Spleen (tissue), 11 donors: ENCODE measurements at regions not wholly inside any gene's neighbourhood (a gene's known extent, or its start where the extent isn't known, plus 50 kb on each side); places are given as distances from the start of the nearest gene placed in this dataset.

Experiments
- DNase-seq: peaks from one replicate; pipeline ENCODE4 v3.0.0-alpha.2; 2020
- H3K27ac ChIP-seq, 8 donors: fragments of 200-600 bp; sonication (generic) in 7 of 8; 1 replicate in 4 of 8; 2 replicates in 4 of 8; pipeline versions ENCODE4 v1.5.0 to v1.8.0; 2016 to 2021; ENCODE audit warnings: inconsistent platforms in 4 of 8, mild to moderate bottlenecking in 4 of 8, moderate library complexity in 1 of 8
- H3K27me3 ChIP-seq, 7 donors: fragments of 200-600 bp; sonication (generic) in 6 of 7; replicated peaks in 1 of 7; 1 replicate in 4 of 7; 2 replicates in 3 of 7; pipeline versions ENCODE4 v1.5.0 to v1.8.0; 2016 to 2021; ENCODE audit warnings: inconsistent platforms in 3 of 7, mild to moderate bottlenecking in 1 of 7
- H3K36me3 ChIP-seq, 6 donors: fragments of 200-600 bp; sonication (generic) in 5 of 6; 1 replicate in 4 of 6; 2 replicates in 2 of 6; pipeline versions ENCODE4 v1.5.0 to v1.8.0; 2016 to 2021; ENCODE audit warnings: inconsistent platforms in 2 of 6
- H3K4me1 ChIP-seq, 6 donors: fragments of 200-600 bp; sonication (generic) in 5 of 6; 1 replicate in 3 of 6; 2 replicates in 3 of 6; pipeline versions ENCODE4 v1.5.0 to v1.8.0; 2016 to 2021; ENCODE audit warnings: inconsistent platforms in 3 of 6
- H3K4me3 ChIP-seq, 8 donors: fragments of 200-600 bp; sonication (generic) in 7 of 8; 1 replicate in 4 of 8; 2 replicates in 4 of 8; pipeline versions ENCODE4 v1.5.0 to v1.8.0; 2016 to 2021; ENCODE audit warnings: inconsistent platforms in 4 of 8, mild to moderate bottlenecking in 4 of 8, moderate library complexity in 2 of 8
- H3K9me3 ChIP-seq, 8 donors: fragments of 200-600 bp; sonication (generic) in 7 of 8; 1 replicate in 4 of 8; 2 replicates in 4 of 8; pipeline versions ENCODE4 v1.5.0 to v1.8.0; 2016 to 2021; ENCODE audit warnings: inconsistent platforms in 4 of 8
- POLR2A ChIP-seq, 3 donors: fragments of 450-650 bp; IDR thresholded peaks; one replicate each; pipeline ENCODE4 v1.5.1; 2017; ENCODE audit warnings: antibody characterized with exemption in 3 of 3, mild to moderate bottlenecking in 1 of 3
- POLR2AphosphoS5 ChIP-seq, 3 donors: sonication (generic); formaldehyde crosslinking; IDR thresholded peaks; one replicate each; pipeline ENCODE4 v1.5.1; 2017; ENCODE audit warnings: antibody characterized with exemption in 3 of 3
- WGBS, 5 donors: extraction: QIAGEN DNeasy Blood & Tissue Kit in 3 of 5; methylation state at CpG; one replicate each; pipeline versions ENCODE4 v1.1.5 to v1.1.7; 2013 to 2018; 5-methylcytosine and 5-hydroxymethylcytosine counted together
- intact Hi-C: fragments of 100-400 bp; cut with DNase I; formaldehyde crosslinking; loops from one replicate; pipeline ENCODE4 v1.15.0; 2023; ENCODE audit warnings: low total_unique reads
- TF ChIP-seq, protein P1 (sequence below), 11 experiments: fragments of 200-600 bp in 7 of 11; fragments of 450-650 bp in 4 of 11; sonication (generic) in 4 of 11; IDR thresholded peaks in 8 of 11; conservative IDR thresholded peaks in 3 of 11; 1 replicate in 7 of 11; 2 replicates in 4 of 11; pipeline versions ENCODE4 v1.4.0 to v1.8.0; 2016 to 2021; ENCODE audit warnings: antibody characterized with exemption in 11 of 11, inconsistent platforms in 4 of 11, mild to moderate bottlenecking in 1 of 11
- donor health status: healthy with polysubstance abuse.
- donor health status: DM: no; HTN: no; CAD: no; lungs with moderate emphysema.
- donor health status: DM: no; HTN: no; CAD: no.
- donor health status: Bipolar disorder and iron deficiency.
- donor health status: healthy.
- donor health status: DM: no; HTN: no; CAD: no.
- donor health status: DM: yes; HTN: yes; CAD: no.

DNA sequence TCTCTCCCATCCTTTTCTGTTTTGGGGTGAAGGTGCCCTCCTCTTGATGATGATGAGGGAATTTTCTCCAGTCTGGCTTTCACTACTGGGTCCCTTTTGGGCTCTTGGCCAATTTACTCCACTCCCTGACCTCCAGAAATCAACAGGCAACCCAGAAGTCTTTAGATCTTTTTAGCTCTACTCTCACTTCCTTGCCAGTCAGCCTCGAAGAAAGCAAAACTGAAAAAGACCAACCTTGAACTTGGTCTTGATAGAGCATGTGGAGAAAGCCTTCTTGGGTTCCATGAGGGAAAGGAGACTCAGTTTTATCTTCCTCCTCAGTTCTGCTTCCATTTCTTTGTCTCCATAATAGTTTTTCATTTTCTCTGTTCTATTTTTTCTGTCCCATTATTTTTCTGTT lies 91.4 kb upstream of the NPVF start:
- Histone ChIP-seq H3K27ac (no peak overlapping the region), H3K27me3 (peaks cover 0 to 20% (median 0%) of the 10 kb centered on the region in 7 donors), H3K4me3 (no peak overlapping the region), H3K9me3 (no peaks in the 10 kb centered on the region), H3K36me3 (no peaks in the 10 kb centered on the region), H3K4me1 (peaks cover 0 to 7% (median 0%) of the 10 kb centered on the region in 6 donors)
- WGBS, 5 donors, result 17 to 41% (median 24%) methylated on average over 1 of the region's 1 CpG
- no peak for DNase-seq
- no peak for TF ChIP-seq POLR2A (IDR thresholded peaks at IDR 0.05)
- TF ChIP-seq, protein P1, sequence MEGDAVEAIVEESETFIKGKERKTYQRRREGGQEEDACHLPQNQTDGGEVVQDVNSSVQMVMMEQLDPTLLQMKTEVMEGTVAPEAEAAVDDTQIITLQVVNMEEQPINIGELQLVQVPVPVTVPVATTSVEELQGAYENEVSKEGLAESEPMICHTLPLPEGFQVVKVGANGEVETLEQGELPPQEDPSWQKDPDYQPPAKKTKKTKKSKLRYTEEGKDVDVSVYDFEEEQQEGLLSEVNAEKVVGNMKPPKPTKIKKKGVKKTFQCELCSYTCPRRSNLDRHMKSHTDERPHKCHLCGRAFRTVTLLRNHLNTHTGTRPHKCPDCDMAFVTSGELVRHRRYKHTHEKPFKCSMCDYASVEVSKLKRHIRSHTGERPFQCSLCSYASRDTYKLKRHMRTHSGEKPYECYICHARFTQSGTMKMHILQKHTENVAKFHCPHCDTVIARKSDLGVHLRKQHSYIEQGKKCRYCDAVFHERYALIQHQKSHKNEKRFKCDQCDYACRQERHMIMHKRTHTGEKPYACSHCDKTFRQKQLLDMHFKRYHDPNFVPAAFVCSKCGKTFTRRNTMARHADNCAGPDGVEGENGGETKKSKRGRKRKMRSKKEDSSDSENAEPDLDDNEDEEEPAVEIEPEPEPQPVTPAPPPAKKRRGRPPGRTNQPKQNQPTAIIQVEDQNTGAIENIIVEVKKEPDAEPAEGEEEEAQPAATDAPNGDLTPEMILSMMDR (IDR thresholded peaks at IDR 0.05 in 8 of 11, conservative IDR thresholded peaks at IDR 0.05 in 3 of 11), result no peak
- TF ChIP-seq POLR2AphosphoS5 (IDR thresholded peaks at IDR 0.05), result no peak
- intact Hi-C loops, result no loop called here

DNA sequence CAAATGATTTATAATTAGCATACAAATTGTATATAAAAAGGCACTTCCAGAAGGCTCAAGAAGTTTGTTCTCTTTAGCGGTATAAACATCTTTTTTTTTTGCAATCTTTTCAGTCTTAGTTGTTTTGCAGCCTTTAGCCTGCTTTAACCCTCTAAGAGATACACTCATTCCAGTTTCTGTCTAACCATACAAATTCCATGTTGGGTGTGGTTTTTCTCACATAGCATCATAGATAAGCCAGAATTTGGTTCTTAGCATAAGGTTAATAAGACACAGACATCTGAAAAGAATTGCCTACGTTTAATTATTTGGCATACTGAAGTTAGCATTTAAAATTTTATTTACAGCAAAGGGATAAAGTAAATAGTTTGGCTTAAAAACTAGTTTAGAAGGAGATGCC lies 92.5 kb upstream of the NPVF start:
- intact Hi-C loops, result no loop called here

DNA sequence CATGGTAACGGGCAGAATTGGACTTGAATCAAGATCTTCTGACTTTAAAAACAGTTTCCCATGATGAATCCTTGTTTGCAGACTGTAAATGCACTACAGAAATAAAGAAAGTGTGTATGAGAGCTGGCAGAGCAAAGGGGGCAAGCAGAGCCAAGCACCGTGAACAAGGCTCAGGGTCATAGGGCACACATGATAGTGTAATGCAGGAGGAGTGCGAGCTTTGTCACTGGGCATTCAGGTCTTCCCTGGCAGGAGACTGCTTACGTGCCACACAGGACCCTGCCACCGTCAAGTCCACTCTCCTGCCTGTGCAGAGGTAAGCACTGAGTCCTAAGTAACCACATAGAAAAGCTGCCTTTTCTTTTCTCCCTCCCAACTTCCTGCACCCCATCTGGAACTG lies 93.1 kb upstream of the NPVF start:
- TF ChIP-seq, protein P1 (IDR thresholded peaks at IDR 0.05 in 8 of 11, conservative IDR thresholded peaks at IDR 0.05 in 3 of 11), result no peak
- TF ChIP-seq POLR2AphosphoS5 (IDR thresholded peaks at IDR 0.05) (no peak), POLR2A (IDR thresholded peaks at IDR 0.05) (no peak)
- H3K4me3 ChIP-seq, result no peak overlapping the region
- WGBS, 5 donors, result 70 to 88% (median 75%) methylated on average over 5 of the region's 5 CpGs

More for the DNA sequence above, 92.5 kb upstream of the NPVF start:
- TF ChIP-seq, protein P1 (IDR thresholded peaks at IDR 0.05 in 8 of 11, conservative IDR thresholded peaks at IDR 0.05 in 3 of 11), result no peak
- TF ChIP-seq POLR2A (IDR thresholded peaks at IDR 0.05), result no peak
- TF ChIP-seq POLR2AphosphoS5 (IDR thresholded peaks at IDR 0.05), result no peak
- Histone ChIP-seq H3K4me3 (no peak overlapping the region), H3K27me3 (peaks cover 0 to 20% (median 0%) of the 10 kb centered on the region in 7 donors), H3K27ac (no peak overlapping the region), H3K36me3 (no peaks in the 10 kb centered on the region), H3K9me3 (no peaks in the 10 kb centered on the region), H3K4me1 (peaks cover 0 to 7% (median 0%) of the 10 kb centered on the region in 6 donors)
- WGBS, 5 donors, result 79 to 92% (median 86%) methylated on average over 2 of the region's 2 CpGs
- DNase-seq, result no peak

DNA sequence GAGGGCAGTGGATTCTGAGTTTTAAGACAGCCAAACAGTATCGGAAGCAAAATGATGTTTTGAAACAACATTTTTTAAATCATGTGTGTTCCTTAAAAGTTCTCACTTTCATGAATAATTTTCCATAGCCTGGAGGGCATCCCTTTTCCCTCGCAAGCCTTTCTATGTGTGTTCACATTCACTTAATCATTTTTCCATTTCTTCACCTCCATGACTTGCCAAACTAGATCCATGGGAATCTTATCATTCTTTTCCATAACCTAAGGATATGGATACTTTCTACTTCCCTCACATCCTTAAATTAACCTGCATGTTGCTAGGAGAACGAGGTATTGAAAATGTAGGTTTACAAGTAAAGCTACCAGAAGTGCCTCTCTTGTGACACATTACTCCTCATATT lies 94.2 kb upstream of the NPVF start:
- peaks cover 0 to 24% (median 0%) of the 10 kb centered on the region in 7 donors for H3K27me3 ChIP-seq
- no peak for DNase-seq

More for the DNA sequence above, 93.1 kb upstream of the NPVF start:
- Histone ChIP-seq H3K27me3 (peaks cover 0 to 21% (median 0%) of the 10 kb centered on the region in 7 donors), H3K9me3 (no peaks in the 10 kb centered on the region), H3K27ac (no peak overlapping the region), H3K4me1 (peaks cover 0 to 7% (median 0%) of the 10 kb centered on the region in 6 donors), H3K36me3 (no peaks in the 10 kb centered on the region)
- intact Hi-C loops, result no loop called here
- no peak for DNase-seq

More for the DNA sequence above, 94.2 kb upstream of the NPVF start:
- Histone ChIP-seq H3K27ac (no peak overlapping the region), H3K9me3 (no peaks in the 10 kb centered on the region), H3K4me3 (no peak overlapping the region), H3K4me1 (peaks cover 0 to 7% (median 0%) of the 10 kb centered on the region in 6 donors), H3K36me3 (no peaks in the 10 kb centered on the region)
- intact Hi-C loops, result no loop called here
- no peak for TF ChIP-seq POLR2A (IDR thresholded peaks at IDR 0.05)
- TF ChIP-seq POLR2AphosphoS5 (IDR thresholded peaks at IDR 0.05), result no peak
- TF ChIP-seq, protein P1 (IDR thresholded peaks at IDR 0.05 in 8 of 11, conservative IDR thresholded peaks at IDR 0.05 in 3 of 11), result no peak
- WGBS, 5 donors, result 81 to 92% (median 88%) methylated on average over 3 of the region's 3 CpGs
